Liver (tissue), 3 donors: ENCODE measurements at regions not wholly inside any gene's neighbourhood (a gene's known extent, or its start where the extent isn't known, plus 50 kb on each side); places are given as distances from the start of the nearest gene placed in this dataset.

Experiments used
- CTCF ChIP-seq: fragments of 150-350 bp; IDR thresholded peaks from 2 replicates; pipeline ENCODE4 v1.5.1; 2017; ENCODE audit warnings: improper control_type of control experiment, low read depth, low read length; ENCODE audit not compliant: missing input control
- EGR1 ChIP-seq, 2 donors: IDR thresholded peaks; 2 replicates each; pipeline ENCODE4 v1.6.1; 2016 to 2018; ENCODE audit warnings: antibody characterized with exemption in 2 of 2, low read depth in 2 of 2
- FOXA1 ChIP-seq: IDR thresholded peaks from 2 replicates; pipeline ENCODE4 v1.6.1; 2016; ENCODE audit warnings: antibody characterized with exemption
- TF ChIP-seq, protein P1 (sequence below): IDR thresholded peaks from 2 replicates; pipeline ENCODE4 v1.6.1; 2016; ENCODE audit warnings: antibody characterized with exemption, mild to moderate bottlenecking
- donor health status: healthy.
- donor health status: healthy.

DNA sequence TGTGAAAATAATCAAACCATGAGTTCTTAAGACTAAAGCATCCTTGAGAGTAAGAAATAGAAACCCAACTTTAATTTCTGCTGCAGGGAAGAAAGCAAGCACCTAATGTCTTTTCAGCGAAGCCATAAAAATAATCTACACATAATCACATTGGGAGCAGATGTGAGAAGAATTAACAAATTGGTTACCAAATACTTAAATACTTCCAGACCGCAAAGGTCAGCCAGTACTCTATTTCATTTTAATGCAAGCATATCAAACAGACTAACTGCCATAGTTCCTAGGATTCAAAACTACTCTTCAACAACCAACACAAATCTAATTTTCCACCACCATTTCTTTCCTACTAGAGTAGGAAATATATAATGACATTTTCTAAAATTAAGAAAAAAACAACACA, 144.8 kb upstream of the SLIT2 start:
- TF ChIP-seq, protein P1, sequence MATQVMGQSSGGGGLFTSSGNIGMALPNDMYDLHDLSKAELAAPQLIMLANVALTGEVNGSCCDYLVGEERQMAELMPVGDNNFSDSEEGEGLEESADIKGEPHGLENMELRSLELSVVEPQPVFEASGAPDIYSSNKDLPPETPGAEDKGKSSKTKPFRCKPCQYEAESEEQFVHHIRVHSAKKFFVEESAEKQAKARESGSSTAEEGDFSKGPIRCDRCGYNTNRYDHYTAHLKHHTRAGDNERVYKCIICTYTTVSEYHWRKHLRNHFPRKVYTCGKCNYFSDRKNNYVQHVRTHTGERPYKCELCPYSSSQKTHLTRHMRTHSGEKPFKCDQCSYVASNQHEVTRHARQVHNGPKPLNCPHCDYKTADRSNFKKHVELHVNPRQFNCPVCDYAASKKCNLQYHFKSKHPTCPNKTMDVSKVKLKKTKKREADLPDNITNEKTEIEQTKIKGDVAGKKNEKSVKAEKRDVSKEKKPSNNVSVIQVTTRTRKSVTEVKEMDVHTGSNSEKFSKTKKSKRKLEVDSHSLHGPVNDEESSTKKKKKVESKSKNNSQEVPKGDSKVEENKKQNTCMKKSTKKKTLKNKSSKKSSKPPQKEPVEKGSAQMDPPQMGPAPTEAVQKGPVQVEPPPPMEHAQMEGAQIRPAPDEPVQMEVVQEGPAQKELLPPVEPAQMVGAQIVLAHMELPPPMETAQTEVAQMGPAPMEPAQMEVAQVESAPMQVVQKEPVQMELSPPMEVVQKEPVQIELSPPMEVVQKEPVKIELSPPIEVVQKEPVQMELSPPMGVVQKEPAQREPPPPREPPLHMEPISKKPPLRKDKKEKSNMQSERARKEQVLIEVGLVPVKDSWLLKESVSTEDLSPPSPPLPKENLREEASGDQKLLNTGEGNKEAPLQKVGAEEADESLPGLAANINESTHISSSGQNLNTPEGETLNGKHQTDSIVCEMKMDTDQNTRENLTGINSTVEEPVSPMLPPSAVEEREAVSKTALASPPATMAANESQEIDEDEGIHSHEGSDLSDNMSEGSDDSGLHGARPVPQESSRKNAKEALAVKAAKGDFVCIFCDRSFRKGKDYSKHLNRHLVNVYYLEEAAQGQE: no peak
- no peak for TF ChIP-seq EGR1 (IDR thresholded peaks at IDR 0.05; ENCODE audit: low read depth in 2 of 2)
- TF ChIP-seq FOXA1: no peak
- TF ChIP-seq CTCF: no peak
